Rectal smooth muscle tissue (tissue), 1 donor: ENCODE measurements at regions not wholly inside any gene's neighbourhood (a gene's known extent, or its start where the extent isn't known, plus 50 kb on each side); places are given as distances from the start of the nearest gene placed in this dataset.

ENCODE experiments used
- H3K27ac ChIP-seq: one replicate; pipeline ENCODE4 v1.7.0; 2013; ENCODE audit warnings: low read depth, low read length, inconsistent platforms
- H3K27me3 ChIP-seq: one replicate; pipeline ENCODE4 v1.7.0; 2013; ENCODE audit warnings: low read length; ENCODE audit not compliant: control insufficient read depth, insufficient read depth
- H3K36me3 ChIP-seq: one replicate; pipeline ENCODE4 v1.7.0; 2013; ENCODE audit warnings: low read length; ENCODE audit not compliant: control insufficient read depth, insufficient read depth
- H3K4me1 ChIP-seq: one replicate; pipeline ENCODE4 v1.7.0; 2013; ENCODE audit warnings: low read length; ENCODE audit not compliant: control insufficient read depth, insufficient read depth
- H3K4me3 ChIP-seq: one replicate; pipeline ENCODE4 v1.7.0; 2013; ENCODE audit warnings: low read length
- H3K9ac ChIP-seq: one replicate; pipeline ENCODE4 v1.7.0; 2013; ENCODE audit warnings: low read length

DNA sequence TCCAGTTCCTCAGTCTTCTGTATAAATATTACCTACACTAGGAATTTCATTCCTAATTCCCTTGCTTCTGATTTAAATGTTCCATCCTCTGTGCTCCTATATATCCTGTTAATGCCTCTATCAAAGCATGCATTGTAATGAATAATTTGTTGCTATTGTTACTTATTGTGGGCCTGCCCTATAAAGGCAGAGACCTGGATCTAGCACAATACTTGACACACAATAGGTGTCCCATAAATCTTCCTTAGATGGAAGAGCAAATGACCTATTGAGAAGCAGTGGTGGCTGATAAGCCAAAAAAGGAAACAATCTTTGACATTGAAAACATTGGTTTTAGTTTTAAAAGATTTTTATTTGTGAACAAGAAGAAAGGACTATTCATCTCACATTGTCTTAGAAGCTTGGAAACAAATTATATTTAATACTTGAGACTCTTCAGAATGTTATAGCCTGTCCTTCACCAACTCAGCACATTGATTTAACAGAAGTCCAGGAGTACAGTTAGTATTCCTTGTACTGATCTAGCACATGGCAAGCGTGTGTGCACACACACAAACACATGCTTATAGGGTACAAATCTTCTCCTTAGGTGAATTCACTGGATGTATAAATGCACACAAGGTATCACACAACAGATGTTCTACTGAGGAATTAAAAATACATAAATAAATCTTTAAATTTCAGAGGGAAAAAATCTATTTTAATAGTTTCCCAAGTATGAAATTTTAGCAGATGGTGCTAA lies 135.9 kb downstream of the DUSP6 start:
- no peaks in the 10 kb centered on the region for H3K4me1 ChIP-seq
- H3K27ac ChIP-seq, result no peak overlapping the region
- H3K36me3 ChIP-seq, result no peaks in the 10 kb centered on the region
- H3K9ac ChIP-seq, result no peak overlapping the region
- H3K4me3 ChIP-seq, result no peak overlapping the region
- H3K27me3 ChIP-seq, result no peaks in the 10 kb centered on the region

- Histone ChIP-seq H3K27me3 (no peaks in the 10 kb centered on the region), H3K36me3 (no peaks in the 10 kb centered on the region)
Observed at GRCh38 chr12:89215196-89215595, 137.1 kb downstream of the DUSP6 start.

GRCh38 chr12:89213747-89214146 lies 138.6 kb downstream of the DUSP6 start:
- H3K4me1 ChIP-seq, result no peaks in the 10 kb centered on the region
- H3K4me3 ChIP-seq, result no peak overlapping the region
- no peaks in the 10 kb centered on the region for H3K36me3 ChIP-seq
- H3K9ac ChIP-seq, result no peak overlapping the region
- H3K27ac ChIP-seq, result no peak overlapping the region
- H3K27me3 ChIP-seq, result no peaks in the 10 kb centered on the region

More at GRCh38 chr12:89215196-89215595, 137.1 kb downstream of the DUSP6 start:
- H3K27ac ChIP-seq, result no peak overlapping the region
- H3K9ac ChIP-seq, result no peak overlapping the region
- no peak overlapping the region for H3K4me3 ChIP-seq
- H3K4me1 ChIP-seq, result no peaks in the 10 kb centered on the region

DNA sequence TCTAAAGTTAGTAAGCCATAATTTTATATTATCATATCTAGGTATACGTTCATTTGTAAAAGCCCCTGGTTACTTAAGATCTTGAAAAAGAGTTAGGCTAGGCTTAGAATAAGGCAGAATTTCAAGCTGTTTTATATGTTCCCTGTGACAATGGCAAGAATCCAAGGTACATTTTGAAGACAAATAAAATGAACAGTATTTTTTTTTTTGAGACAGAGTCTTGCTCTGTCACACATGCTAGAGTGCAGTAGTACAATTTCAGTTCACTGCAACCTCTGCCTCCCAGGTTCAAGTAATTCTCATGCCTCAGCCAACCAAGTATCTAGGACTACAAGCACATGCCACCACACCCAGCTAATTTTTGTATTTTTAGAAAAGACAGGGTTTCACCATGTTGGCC lies 139.2 kb downstream of the DUSP6 start:
- no peak overlapping the region for H3K9ac ChIP-seq
- no peaks in the 10 kb centered on the region for H3K27me3 ChIP-seq
- H3K4me3 ChIP-seq, result no peak overlapping the region
- H3K36me3 ChIP-seq, result no peaks in the 10 kb centered on the region
- no peak overlapping the region for H3K27ac ChIP-seq
- H3K4me1 ChIP-seq, result no peaks in the 10 kb centered on the region

GRCh38 chr12:89212339-89212771 lies 139.9 kb downstream of the DUSP6 start:
- Histone ChIP-seq H3K4me1 (no peaks in the 10 kb centered on the region), H3K36me3 (no peaks in the 10 kb centered on the region), H3K4me3 (no peak overlapping the region), H3K27me3 (no peaks in the 10 kb centered on the region), H3K27ac (no peak overlapping the region), H3K9ac (no peak overlapping the region)

DNA sequence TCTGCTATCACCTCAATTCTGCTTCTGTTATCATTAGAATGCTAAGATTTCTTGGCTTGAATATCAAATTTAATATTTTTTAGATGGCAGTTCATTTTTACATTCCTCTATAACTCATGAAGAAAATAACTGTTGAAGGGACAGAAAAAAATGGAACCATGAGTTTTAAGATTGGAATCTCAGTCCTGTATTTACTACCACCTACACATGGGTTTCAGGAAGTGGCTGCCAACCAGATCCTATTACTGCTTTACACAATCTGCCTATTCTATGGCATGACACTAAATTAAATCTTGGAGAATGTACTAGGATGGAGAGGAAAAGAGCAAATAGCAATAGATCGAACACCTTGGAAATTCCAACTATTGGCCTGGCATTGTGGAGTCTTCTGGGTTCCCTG lies 140.8 kb downstream of the DUSP6 start:
- Histone ChIP-seq H3K27ac (no peak overlapping the region), H3K9ac (no peak overlapping the region), H3K36me3 (no peaks in the 10 kb centered on the region), H3K4me1 (no peaks in the 10 kb centered on the region), H3K4me3 (no peak overlapping the region), H3K27me3 (no peaks in the 10 kb centered on the region)

- Histone ChIP-seq H3K27me3 (no peaks in the 10 kb centered on the region), H3K27ac (no peak overlapping the region), H3K9ac (no peak overlapping the region), H3K4me3 (no peak overlapping the region), H3K4me1 (no peaks in the 10 kb centered on the region), H3K36me3 (no peaks in the 10 kb centered on the region)
Observed at GRCh38 chr12:89210277-89210676, 142.0 kb downstream of the DUSP6 start.

GRCh38 chr12:89208661-89209096 lies 143.6 kb downstream of the DUSP6 start:
- Histone ChIP-seq H3K27ac (no peak overlapping the region), H3K4me1 (no peaks in the 10 kb centered on the region), H3K27me3 (no peaks in the 10 kb centered on the region), H3K9ac (no peak overlapping the region), H3K36me3 (no peaks in the 10 kb centered on the region), H3K4me3 (no peak overlapping the region)

- H3K4me1 ChIP-seq, result no peaks in the 10 kb centered on the region
- no peak overlapping the region for H3K4me3 ChIP-seq
- no peaks in the 10 kb centered on the region for H3K36me3 ChIP-seq
- H3K27me3 ChIP-seq, result no peaks in the 10 kb centered on the region
- no peak overlapping the region for H3K27ac ChIP-seq
- no peak overlapping the region for H3K9ac ChIP-seq
Observed at GRCh38 chr12:89206390-89206789, 145.9 kb downstream of the DUSP6 start.

- H3K27me3 ChIP-seq, result no peaks in the 10 kb centered on the region
- H3K36me3 ChIP-seq, result no peaks in the 10 kb centered on the region
- no peaks in the 10 kb centered on the region for H3K4me1 ChIP-seq
- no peak overlapping the region for H3K27ac ChIP-seq
- no peak overlapping the region for H3K4me3 ChIP-seq
- no peak overlapping the region for H3K9ac ChIP-seq
Observed at GRCh38 chr12:89205517-89205916, 146.8 kb downstream of the DUSP6 start.

DNA sequence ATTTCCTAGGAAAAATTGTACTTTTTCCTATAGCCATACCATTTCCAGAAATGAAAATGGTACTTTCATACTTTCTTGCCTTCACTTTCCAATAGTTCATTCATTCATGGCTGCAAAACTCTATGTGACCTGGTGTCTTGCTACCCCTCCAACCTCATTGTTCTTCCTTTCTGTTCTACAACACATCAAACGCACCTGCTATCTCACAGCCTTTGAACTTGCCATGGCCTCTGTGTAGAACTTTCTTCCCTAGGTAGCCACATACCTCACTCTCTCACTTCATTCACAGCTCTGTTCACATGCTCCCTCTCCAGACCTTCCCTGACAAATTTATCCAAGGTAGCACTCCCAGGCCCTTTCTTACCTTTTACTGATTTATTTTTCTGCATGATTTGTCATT lies 149.2 kb downstream of the DUSP6 start:
- H3K27me3 ChIP-seq, result no peaks in the 10 kb centered on the region
- H3K4me1 ChIP-seq, result no peaks in the 10 kb centered on the region
- H3K27ac ChIP-seq, result no peak overlapping the region
- no peak overlapping the region for H3K4me3 ChIP-seq
- no peak overlapping the region for H3K9ac ChIP-seq
- H3K36me3 ChIP-seq, result no peaks in the 10 kb centered on the region

DNA sequence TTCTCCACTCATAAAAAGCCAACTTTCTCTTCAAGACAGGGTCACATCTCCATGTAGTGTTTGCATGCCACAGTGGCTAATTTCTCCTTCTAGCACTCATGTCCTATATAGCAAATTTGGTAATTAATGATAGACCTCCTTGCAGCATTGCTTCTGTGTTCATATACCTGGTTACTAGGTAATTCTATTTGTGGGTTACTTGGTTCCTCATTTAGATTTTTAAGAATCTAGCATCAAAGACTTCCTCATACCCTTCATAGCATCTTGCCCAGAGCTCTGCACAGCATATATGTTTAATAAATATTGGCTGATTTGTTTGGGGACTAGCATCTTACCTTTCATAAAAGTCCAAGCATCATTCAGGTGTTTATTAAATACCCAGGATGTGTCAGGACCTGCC lies 152.1 kb downstream of the DUSP6 start:
- Histone ChIP-seq H3K9ac (no peak overlapping the region), H3K27me3 (no peaks in the 10 kb centered on the region), H3K36me3 (no peaks in the 10 kb centered on the region)

GRCh38 chr12:89195470-89195869 lies 156.8 kb downstream of the DUSP6 start:
- Histone ChIP-seq H3K4me1 (no peaks in the 10 kb centered on the region), H3K27me3 (no peaks in the 10 kb centered on the region), H3K36me3 (no peaks in the 10 kb centered on the region), H3K9ac (no peak overlapping the region), H3K4me3 (no peak overlapping the region), H3K27ac (no peak overlapping the region)

More for the DNA sequence above, 152.1 kb downstream of the DUSP6 start:
- Histone ChIP-seq H3K27ac (no peak overlapping the region), H3K4me3 (no peak overlapping the region), H3K4me1 (no peaks in the 10 kb centered on the region)
